ENCODE measurements at regions not wholly inside any gene's neighbourhood (a gene's known extent, or its start where the extent isn't known, plus 50 kb on each side); places are given as distances from the start of the nearest gene placed in this dataset.

DNA sequence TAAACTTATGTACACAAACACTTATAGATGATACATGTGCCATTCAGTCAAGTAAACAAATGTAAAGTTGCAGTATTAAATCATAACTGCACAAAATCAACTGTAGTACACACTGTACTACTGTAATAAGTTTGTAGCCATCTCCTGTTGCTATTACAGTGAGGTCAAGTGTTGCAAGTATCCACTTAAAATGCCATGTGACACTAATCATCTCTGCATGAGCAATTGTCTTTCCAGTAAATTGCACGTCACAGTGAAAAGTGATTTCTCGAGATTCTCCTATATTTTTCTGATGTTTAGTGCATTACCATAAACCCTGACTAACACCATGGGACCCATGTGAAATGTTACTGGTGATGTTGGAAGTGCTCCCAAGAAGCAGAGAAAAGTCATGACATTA is 293.3 kb upstream of the SP4 start:
- no peaks in the 10 kb centered on the region for H3K9me3 ChIP-seq (ENCODE audit: control insufficient read depth, insufficient read depth, low read length)
- no peak overlapping the region for H3K4me3 ChIP-seq (ENCODE audit: low read depth, low read length)
- H3K4me1 ChIP-seq (ENCODE audit: control insufficient read depth, insufficient read depth, low read length), result no peaks in the 10 kb centered on the region
- no peaks in the 10 kb centered on the region for H3K27me3 ChIP-seq (ENCODE audit: control insufficient read depth, insufficient read depth, low read length)
- H3K9ac ChIP-seq (ENCODE audit: low read depth, low read length), result no peak overlapping the region
- no peaks in the 10 kb centered on the region for H3K36me3 ChIP-seq (ENCODE audit: control insufficient read depth, insufficient read depth, low read length)

- no peaks in the 10 kb centered on the region for H3K4me1 ChIP-seq (ENCODE audit: control insufficient read depth, insufficient read depth, low read length)
- no peaks in the 10 kb centered on the region for H3K36me3 ChIP-seq (ENCODE audit: control insufficient read depth, insufficient read depth, low read length)
- no peaks in the 10 kb centered on the region for H3K27me3 ChIP-seq (ENCODE audit: control insufficient read depth, insufficient read depth, low read length)
- no peak overlapping the region for H3K9ac ChIP-seq (ENCODE audit: low read depth, low read length)
- H3K9me3 ChIP-seq (ENCODE audit: control insufficient read depth, insufficient read depth, low read length), result no peaks in the 10 kb centered on the region
- no peak overlapping the region for H3K4me3 ChIP-seq (ENCODE audit: low read depth, low read length)
These were observed 292.4 kb upstream of the SP4 start for GRCh38 chr7:21135437-21135836.

DNA sequence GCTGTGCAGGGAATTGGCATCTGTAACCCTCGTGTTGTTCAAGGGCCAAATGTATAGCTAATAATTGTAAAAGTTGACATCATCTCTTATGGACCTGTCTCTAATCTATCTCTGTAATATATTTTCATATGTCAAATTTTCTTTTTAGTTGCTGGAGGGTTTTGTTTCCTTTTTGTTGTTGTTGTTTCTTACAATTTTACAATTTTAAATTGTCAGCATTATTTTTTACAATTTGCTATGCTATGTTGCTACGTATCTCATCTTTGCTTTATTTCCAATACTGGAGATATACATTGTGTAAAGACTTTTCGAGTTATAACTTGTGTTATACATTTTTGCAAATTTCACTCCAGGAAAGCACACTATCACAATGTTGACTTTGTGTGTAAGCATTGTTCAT is 290.2 kb upstream of the SP4 start:
- Histone ChIP-seq H3K9me3 (ENCODE audit: control insufficient read depth, insufficient read depth, low read length) (no peaks in the 10 kb centered on the region), H3K4me3 (ENCODE audit: low read depth, low read length) (no peak overlapping the region), H3K36me3 (ENCODE audit: control insufficient read depth, insufficient read depth, low read length) (no peaks in the 10 kb centered on the region), H3K9ac (ENCODE audit: low read depth, low read length) (no peak overlapping the region), H3K4me1 (ENCODE audit: control insufficient read depth, insufficient read depth, low read length) (no peaks in the 10 kb centered on the region), H3K27me3 (ENCODE audit: control insufficient read depth, insufficient read depth, low read length) (no peaks in the 10 kb centered on the region)

- Histone ChIP-seq H3K9ac (ENCODE audit: low read depth, low read length) (no peak overlapping the region), H3K36me3 (ENCODE audit: control insufficient read depth, insufficient read depth, low read length) (no peaks in the 10 kb centered on the region), H3K4me1 (ENCODE audit: control insufficient read depth, insufficient read depth, low read length) (no peaks in the 10 kb centered on the region), H3K27me3 (ENCODE audit: control insufficient read depth, insufficient read depth, low read length) (no peaks in the 10 kb centered on the region), H3K9me3 (ENCODE audit: control insufficient read depth, insufficient read depth, low read length) (no peaks in the 10 kb centered on the region), H3K4me3 (ENCODE audit: low read depth, low read length) (no peak overlapping the region)
These were observed 287.3 kb upstream of the SP4 start for GRCh38 chr7:21140622-21141021.

DNA sequence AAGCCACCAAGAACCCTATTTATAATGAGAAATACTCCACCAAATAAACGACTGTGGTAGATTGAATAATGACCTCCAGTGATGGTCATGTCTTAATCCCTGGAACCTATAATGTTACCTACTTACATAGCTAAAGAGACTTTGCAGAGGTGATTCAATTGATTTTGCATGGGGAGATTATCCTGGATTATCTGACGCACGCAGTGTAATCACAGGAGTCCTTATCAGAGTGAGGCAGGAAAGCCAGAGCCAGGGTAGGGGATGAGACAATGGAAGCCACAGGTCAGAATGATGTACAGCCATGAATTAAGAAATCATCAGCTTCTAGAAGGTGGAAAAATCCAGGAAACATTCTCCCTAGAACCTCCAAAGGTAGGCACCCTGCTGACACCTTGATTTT is 286.4 kb upstream of the SP4 start:
- Histone ChIP-seq H3K9ac (ENCODE audit: low read depth, low read length) (no peak overlapping the region), H3K27me3 (ENCODE audit: control insufficient read depth, insufficient read depth, low read length) (no peaks in the 10 kb centered on the region), H3K4me3 (ENCODE audit: low read depth, low read length) (no peak overlapping the region), H3K9me3 (ENCODE audit: control insufficient read depth, insufficient read depth, low read length) (no peaks in the 10 kb centered on the region), H3K4me1 (ENCODE audit: control insufficient read depth, insufficient read depth, low read length) (peaks cover 2% of the 10 kb centered on the region), H3K36me3 (ENCODE audit: control insufficient read depth, insufficient read depth, low read length) (no peaks in the 10 kb centered on the region)

- Histone ChIP-seq H3K36me3 (ENCODE audit: control insufficient read depth, insufficient read depth, low read length) (no peaks in the 10 kb centered on the region), H3K4me1 (ENCODE audit: control insufficient read depth, insufficient read depth, low read length) (peaks cover 2% of the 10 kb centered on the region), H3K9me3 (ENCODE audit: control insufficient read depth, insufficient read depth, low read length) (no peaks in the 10 kb centered on the region), H3K4me3 (ENCODE audit: low read depth, low read length) (no peak overlapping the region), H3K9ac (ENCODE audit: low read depth, low read length) (no peak overlapping the region), H3K27me3 (ENCODE audit: control insufficient read depth, insufficient read depth, low read length) (no peaks in the 10 kb centered on the region)
These were observed 285.8 kb upstream of the SP4 start for GRCh38 chr7:21142081-21142480.

DNA sequence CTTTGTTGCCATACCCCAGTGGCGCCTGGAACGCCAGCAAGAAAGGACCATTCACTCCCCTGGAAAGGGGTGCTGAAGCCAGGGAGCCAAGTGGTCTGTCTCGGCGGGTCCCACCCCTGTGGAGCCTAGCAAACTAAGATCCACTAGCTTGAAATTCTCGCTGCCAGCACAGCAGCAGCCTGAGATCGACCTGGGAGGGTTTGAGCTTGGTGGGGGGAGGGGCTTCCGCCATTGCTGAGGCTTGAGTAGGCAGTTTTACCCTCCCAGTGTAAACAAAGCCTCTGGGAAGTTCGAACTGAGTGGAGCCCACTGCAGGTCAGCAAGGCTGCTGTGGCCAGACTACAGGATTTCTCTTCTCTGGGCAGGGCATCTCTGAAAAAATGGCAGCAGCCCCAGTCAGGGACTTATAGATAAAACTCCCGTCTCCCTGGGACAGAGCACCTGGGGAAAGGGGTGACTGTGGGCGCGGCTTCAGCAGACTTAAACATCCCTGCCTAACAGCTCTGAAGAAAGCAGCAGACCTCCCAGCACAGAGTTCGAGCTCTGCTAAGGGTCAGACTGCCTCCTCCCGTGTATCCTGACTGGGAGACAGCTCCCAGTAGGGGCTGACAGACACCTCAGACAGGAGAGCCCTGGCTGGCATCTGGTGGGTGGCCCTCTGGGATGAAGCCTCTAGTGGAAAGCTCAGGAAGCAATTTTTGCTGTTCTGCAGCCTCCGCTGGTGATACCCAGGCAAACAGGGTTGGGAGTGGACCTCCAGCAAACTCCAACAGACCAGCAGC is 281.1 kb upstream of the SP4 start:
- Histone ChIP-seq H3K4me3 (ENCODE audit: low read depth, low read length) (peak overlapping the region; percentile 28), H3K27me3 (ENCODE audit: control insufficient read depth, insufficient read depth, low read length) (no peaks in the 10 kb centered on the region), H3K9me3 (ENCODE audit: control insufficient read depth, insufficient read depth, low read length) (no peaks in the 10 kb centered on the region), H3K36me3 (ENCODE audit: control insufficient read depth, insufficient read depth, low read length) (no peaks in the 10 kb centered on the region), H3K4me1 (ENCODE audit: control insufficient read depth, insufficient read depth, low read length) (peaks cover 2% of the 10 kb centered on the region), H3K9ac (ENCODE audit: low read depth, low read length) (peak overlapping the region; percentile 38)

- no peaks in the 10 kb centered on the region for H3K27me3 ChIP-seq (ENCODE audit: control insufficient read depth, insufficient read depth, low read length)
- H3K4me3 ChIP-seq (ENCODE audit: low read depth, low read length), result no peak overlapping the region
- H3K4me1 ChIP-seq (ENCODE audit: control insufficient read depth, insufficient read depth, low read length), result peaks cover 2% of the 10 kb centered on the region
- no peak overlapping the region for H3K9ac ChIP-seq (ENCODE audit: low read depth, low read length)
- H3K36me3 ChIP-seq (ENCODE audit: control insufficient read depth, insufficient read depth, low read length), result no peaks in the 10 kb centered on the region
- H3K9me3 ChIP-seq (ENCODE audit: control insufficient read depth, insufficient read depth, low read length), result no peaks in the 10 kb centered on the region
These were observed 278.1 kb upstream of the SP4 start for GRCh38 chr7:21149809-21150208.

DNA sequence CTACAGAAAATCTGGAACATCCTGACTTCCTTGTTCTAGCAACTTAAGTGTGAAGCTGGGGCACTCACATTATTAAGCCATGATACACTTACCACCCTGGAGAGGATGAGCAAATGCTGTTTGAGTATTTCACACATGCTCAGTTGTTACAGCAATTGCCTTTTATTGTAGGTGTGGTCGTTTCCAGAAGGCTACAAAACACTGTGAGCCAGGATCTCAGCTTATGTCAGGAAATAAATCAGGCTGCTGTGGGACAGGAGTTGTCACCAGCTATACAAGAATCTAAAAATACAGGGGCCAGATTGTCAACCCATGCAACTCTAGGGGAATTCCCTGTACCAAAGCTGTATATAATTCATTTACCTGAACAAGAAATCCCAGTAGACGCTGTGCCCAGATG is 273.3 kb upstream of the SP4 start:
- Histone ChIP-seq H3K36me3 (ENCODE audit: control insufficient read depth, insufficient read depth, low read length) (no peaks in the 10 kb centered on the region), H3K9me3 (ENCODE audit: control insufficient read depth, insufficient read depth, low read length) (no peaks in the 10 kb centered on the region), H3K9ac (ENCODE audit: low read depth, low read length) (no peak overlapping the region)

DNA sequence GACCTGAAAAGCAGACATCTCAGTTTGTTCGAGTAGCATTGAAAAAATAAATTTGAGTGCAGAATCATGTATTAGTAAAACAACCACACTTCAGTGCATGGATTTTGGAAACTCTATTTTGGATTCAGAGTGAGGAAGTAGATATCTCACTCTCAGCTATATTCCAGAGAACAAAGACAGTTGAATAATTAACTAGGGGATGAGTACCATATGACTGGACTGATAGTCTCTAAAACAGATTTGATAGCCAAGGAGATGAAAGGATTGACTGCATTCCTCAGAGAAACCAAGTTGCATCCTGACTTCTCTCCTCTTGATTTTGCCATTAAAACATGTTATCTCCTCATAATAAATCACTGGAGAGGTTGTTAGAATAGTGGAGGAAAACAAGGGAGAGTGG is 268.4 kb upstream of the SP4 start:
- H3K36me3 ChIP-seq (ENCODE audit: control insufficient read depth, insufficient read depth, low read length), result no peaks in the 10 kb centered on the region

More for the DNA sequence above, 273.3 kb upstream of the SP4 start:
- H3K4me3 ChIP-seq (ENCODE audit: low read depth, low read length), result no peak overlapping the region
- H3K27me3 ChIP-seq (ENCODE audit: control insufficient read depth, insufficient read depth, low read length), result no peaks in the 10 kb centered on the region
- H3K4me1 ChIP-seq (ENCODE audit: control insufficient read depth, insufficient read depth, low read length), result no peaks in the 10 kb centered on the region

DNA sequence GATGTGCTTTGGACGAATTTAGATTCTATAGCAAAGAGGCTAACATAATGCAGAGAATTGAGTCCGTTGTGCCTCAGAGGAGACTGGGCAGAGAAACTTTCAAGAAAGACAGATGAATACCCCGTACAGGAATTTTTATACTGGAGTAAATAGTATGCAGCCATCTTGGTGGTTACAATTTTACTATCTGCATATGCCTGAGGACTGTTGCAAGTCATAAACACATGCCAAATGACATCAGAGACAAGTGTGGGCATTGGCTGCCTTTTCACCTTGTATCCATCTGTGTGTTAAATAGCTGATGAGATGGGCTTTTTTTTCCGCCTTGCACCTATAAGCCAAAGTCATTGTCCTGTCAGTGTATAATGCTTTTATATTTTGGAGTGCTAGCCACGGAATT is 267.5 kb upstream of the SP4 start:
- no peaks in the 10 kb centered on the region for H3K4me1 ChIP-seq (ENCODE audit: control insufficient read depth, insufficient read depth, low read length)
- H3K9me3 ChIP-seq (ENCODE audit: control insufficient read depth, insufficient read depth, low read length), result no peaks in the 10 kb centered on the region
- H3K36me3 ChIP-seq (ENCODE audit: control insufficient read depth, insufficient read depth, low read length), result no peaks in the 10 kb centered on the region
- no peak overlapping the region for H3K4me3 ChIP-seq (ENCODE audit: low read depth, low read length)
- H3K27me3 ChIP-seq (ENCODE audit: control insufficient read depth, insufficient read depth, low read length), result no peaks in the 10 kb centered on the region
- H3K9ac ChIP-seq (ENCODE audit: low read depth, low read length), result no peak overlapping the region

More for the DNA sequence above, 268.4 kb upstream of the SP4 start:
- Histone ChIP-seq H3K4me1 (ENCODE audit: control insufficient read depth, insufficient read depth, low read length) (no peaks in the 10 kb centered on the region), H3K9me3 (ENCODE audit: control insufficient read depth, insufficient read depth, low read length) (no peaks in the 10 kb centered on the region), H3K27me3 (ENCODE audit: control insufficient read depth, insufficient read depth, low read length) (no peaks in the 10 kb centered on the region), H3K9ac (ENCODE audit: low read depth, low read length) (no peak overlapping the region), H3K4me3 (ENCODE audit: low read depth, low read length) (no peak overlapping the region)

DNA sequence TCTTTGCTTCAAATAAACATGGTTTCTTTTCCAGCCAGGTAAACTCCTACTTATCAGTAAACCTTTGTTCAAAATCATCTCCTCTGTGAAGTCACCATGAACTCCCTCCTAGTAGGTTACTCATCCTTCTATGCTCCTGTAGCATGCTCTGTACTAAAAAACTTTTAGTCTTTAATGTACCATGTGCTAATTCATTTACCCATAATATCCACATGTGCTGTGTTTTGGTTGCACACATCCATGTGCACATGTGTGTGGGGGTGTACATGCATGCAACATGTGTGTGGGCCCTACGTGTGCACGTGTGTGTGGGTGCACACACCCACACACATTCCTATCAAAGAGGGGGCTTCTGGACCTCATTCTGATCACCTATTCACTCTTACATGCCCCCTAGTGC is 259.9 kb upstream of the SP4 start:
- H3K36me3 ChIP-seq (ENCODE audit: control insufficient read depth, insufficient read depth, low read length), result no peaks in the 10 kb centered on the region
- no peak overlapping the region for H3K9ac ChIP-seq (ENCODE audit: low read depth, low read length)
- no peak overlapping the region for H3K4me3 ChIP-seq (ENCODE audit: low read depth, low read length)
- H3K9me3 ChIP-seq (ENCODE audit: control insufficient read depth, insufficient read depth, low read length), result no peaks in the 10 kb centered on the region
- H3K27me3 ChIP-seq (ENCODE audit: control insufficient read depth, insufficient read depth, low read length), result peaks cover 17% of the 10 kb centered on the region
- peaks cover 14% of the 10 kb centered on the region for H3K4me1 ChIP-seq (ENCODE audit: control insufficient read depth, insufficient read depth, low read length)
